ENCODE measurements at regions not wholly inside any gene's neighbourhood (a gene's known extent, or its start where the extent isn't known, plus 50 kb on each side); places are given as distances from the start of the nearest gene placed in this dataset.
A peak's percentile ranks its signal among the peaks of the same experiment; 100 is the strongest.

- no peak for DNase-seq (ENCODE audit: low spot score)
- no peaks in the 10 kb centered on the region for H4K20me1 ChIP-seq (ENCODE audit: insufficient read depth, low read length)
- H3K9me3 ChIP-seq (ENCODE audit: low read length) = no peaks in the 10 kb centered on the region
- POLR2A ChIA-PET = interaction anchor here (1.0 to 2.7 kb wide), 2 partner anchors 17 to 65 kb away, joined by 7 to 18 read pairs; no protein-coding TSS in a partner anchor
- H3K79me2 ChIP-seq (ENCODE audit: insufficient read depth, low read length) = no peaks in the 10 kb centered on the region
- intact Hi-C loops (cut with micrococcal nuclease; ENCODE audit: unreplicated experiment) (loop anchor here (5.0 to 10.0 kb wide), 2 partner anchors 40 to 62 kb away; no protein-coding TSS in a partner anchor), in situ Hi-C loops (cut with HindIII; ENCODE audit: extremely low pct_ligation_motif_present, low pct_unique_long_range_greater_than_20kb) (no loop called here)
- 51% methylated on average over 6 of the region's 9 CpGs for WGBS (ENCODE audit: low lambda C conversion rate)
- no TSS peak for BruUV-seq (replicated peaks)
- H3K27me3 ChIP-seq (ENCODE audit: control insufficient read depth in 1 of 2, insufficient read depth in 2 of 2, low read length in 2 of 2) = no peaks in the 10 kb centered on the region
- no peak for FAIRE-seq
- H3K4me2 ChIP-seq (ENCODE audit: low read depth, low read length) = peak overlapping the region; percentile 21
- CTCF ChIA-PET (ENCODE audit: low intra/inter-chr PET ratio, low total read pairs) = no interaction called here
- no peaks in the 10 kb centered on the region for H3K36me3 ChIP-seq (replicated peaks in 1 of 2; ENCODE audit: control insufficient read depth in 1 of 2, insufficient read depth in 2 of 2, low read length in 2 of 2)
- H3K4me1 ChIP-seq (ENCODE audit: insufficient read depth, low read length) = peaks cover 73% of the 10 kb centered on the region
- H3K27ac ChIP-seq (ENCODE audit: extremely low read length, insufficient read depth, low read length) = peak overlapping the region; percentile 98
- no peak overlapping the region for H3K9ac ChIP-seq (ENCODE audit: insufficient read depth, low read depth, low read length)
- no peak for ATAC-seq
- H2AFZ ChIP-seq (ENCODE audit: low read length) = no peak overlapping the region
- no peak overlapping the region for H3K4me3 ChIP-seq (replicated peaks in 1 of 3; ENCODE audit: insufficient read depth in 1 of 3, low read depth in 2 of 3, low read length in 3 of 3)
- 0 out of 2 replicates have a peak, but pooled peaks have one; percentile 18 for TF ChIP-seq ZFY (CRISPR knock-in tag; IDR thresholded peaks at IDR 0.05)
- peak; percentile 81 for TF ChIP-seq ZNF687 (CRISPR knock-in tag; IDR thresholded peaks at IDR 0.05)
- TF ChIP-seq ZNF883 (CRISPR knock-in tag; IDR thresholded peaks at IDR 0.05; ENCODE audit: not compliant biosample characterization) = peak; percentile 15
- TF ChIP-seq ESRRA (CRISPR knock-in tag; IDR thresholded peaks at IDR 0.05; ENCODE audit: low read depth) = 0 out of 2 replicates have a peak, but pooled peaks have one; percentile 38
- peak; percentile 42; the same call in 1 of the 2 replicates for TF ChIP-seq MED1 (CRISPR knock-in tag; IDR thresholded peaks at IDR 0.05)
- TF ChIP-seq FOXM1 (CRISPR knock-in tag; IDR thresholded peaks at IDR 0.05) = no peak
- peak; percentile 48; the same call in 1 of the 2 replicates for TF ChIP-seq MAX (IDR thresholded peaks at IDR 0.05)
- peak; percentile 79; the same call in 1 of the 2 replicates for TF ChIP-seq HNRNPL (IDR thresholded peaks at IDR 0.05; ENCODE audit: low read depth, low read length)
- 0 out of 2 replicates have a peak, but pooled peaks have one; percentile 46 for TF ChIP-seq HNF4A (CRISPR knock-in tag; IDR thresholded peaks at IDR 0.05)
- peak; percentile 44; the same call in 1 of the 2 replicates for TF ChIP-seq ZBTB33 (CRISPR knock-in tag; IDR thresholded peaks at IDR 0.05)
- 0 out of 2 replicates have a peak, but pooled peaks have one; percentile 20 for TF ChIP-seq MEIS1 (CRISPR knock-in tag; IDR thresholded peaks at IDR 0.05; ENCODE audit: borderline replicate concordance)
- 0 out of 2 replicates have a peak, but pooled peaks have one; percentile 32 for TF ChIP-seq ZNF431 (CRISPR knock-in tag; IDR thresholded peaks at IDR 0.05; ENCODE audit: borderline replicate concordance, low read depth)
- 0 out of 2 replicates have a peak, but pooled peaks have one; percentile 11 for TF ChIP-seq TRIM24 (CRISPR knock-in tag; IDR thresholded peaks at IDR 0.05)
- peak; percentile 80; the same call in 1 of the 2 replicates for TF ChIP-seq HIC2 (CRISPR knock-in tag; IDR thresholded peaks at IDR 0.05; ENCODE audit: low read depth)
- TF ChIP-seq RCOR2 (CRISPR knock-in tag; IDR thresholded peaks at IDR 0.05) = no peak
- no peak for TF ChIP-seq ZMYM4 (CRISPR knock-in tag; IDR thresholded peaks at IDR 0.05)
- no peak for TF ChIP-seq ZNF34 (CRISPR knock-in tag; IDR thresholded peaks at IDR 0.05; ENCODE audit: borderline replicate concordance)
- TF ChIP-seq IKZF1 (IDR thresholded peaks at IDR 0.05) = no peak
These were observed 69.1 kb upstream of the TINAGL1 start for GRCh38 chr1:31507221-31507620.

All from HepG2 (cell line).